ENCODE measurements at regions not wholly inside any gene's neighbourhood (a gene's known extent, or its start where the extent isn't known, plus 50 kb on each side); places are given as distances from the start of the nearest gene placed in this dataset.

GRCh38 chr3:107981471-107982111, 109.2 kb downstream of the CD47 start:
- Histone ChIP-seq H2AFZ (ENCODE audit: low read length) (peak overlapping the region; percentile 75), H3F3A (ENCODE audit: low read length, unreplicated experiment) (peaks cover 5% of the 10 kb centered on the region), H4K20me1 (ENCODE audit: low read length) (no peaks in the 10 kb centered on the region), H3K27ac (ENCODE audit: low read length) (no peak overlapping the region), H3K36me3 (ENCODE audit: low read depth, low read length) (no peaks in the 10 kb centered on the region), H3K4me3 (ENCODE audit: low read length) (no peak overlapping the region), H3K4me1 (ENCODE audit: insufficient read depth, low read length) (peaks cover 24% of the 10 kb centered on the region), H3K9me3 (ENCODE audit: low read length) (no peaks in the 10 kb centered on the region), H3K9me2 (replicated peaks; ENCODE audit: low read length) (no peaks in the 10 kb centered on the region; the same call in 1 of the 2 replicates), H3K79me2 (ENCODE audit: low read length) (no peaks in the 10 kb centered on the region), H3K4me2 (ENCODE audit: low read length) (peak overlapping the region; percentile 40; the same call in 1 of the 2 replicates), H3K27me3 (ENCODE audit: low read length) (no peaks in the 10 kb centered on the region), H3K9ac (ENCODE audit: low read length) (no peak overlapping the region)
- no TSS peak for BruUV-seq (replicated peaks)
- intact Hi-C loops (cut with micrococcal nuclease), result no loop called here
- CTCF ChIA-PET, result no interaction called here
- ATAC-seq, result peak; percentile 22; the same call in 1 of the 2 replicates
- POLR2A ChIA-PET (ENCODE audit: unreplicated experiment), result no interaction called here
- peak; percentile 45 for DNase-seq
- no peak for TF ChIP-seq EZH2 (IDR thresholded peaks at IDR 0.05; ENCODE audit: low read length, unreplicated experiment)
- TF ChIP-seq CTCF (conservative IDR thresholded peaks at IDR 0.05; ENCODE audit: low read depth, low read length), result no peak
- TF ChIP-seq EZH2phosphoT487 (IDR thresholded peaks at IDR 0.05; ENCODE audit: borderline replicate concordance, low read length), result no peak

- Histone ChIP-seq H3K79me2 (ENCODE audit: low read length) (no peaks in the 10 kb centered on the region), H3K4me1 (ENCODE audit: insufficient read depth, low read length) (peaks cover 10% of the 10 kb centered on the region), H3K36me3 (ENCODE audit: low read depth, low read length) (no peaks in the 10 kb centered on the region), H3K9ac (ENCODE audit: low read length) (no peak overlapping the region), H3K27ac (ENCODE audit: low read length) (no peak overlapping the region), H3F3A (ENCODE audit: low read length, unreplicated experiment) (no peaks in the 10 kb centered on the region), H3K4me3 (ENCODE audit: low read length) (no peak overlapping the region), H3K9me2 (replicated peaks; ENCODE audit: low read length) (no peaks in the 10 kb centered on the region; the same call in 1 of the 2 replicates), H3K9me3 (ENCODE audit: low read length) (no peaks in the 10 kb centered on the region), H2AFZ (ENCODE audit: low read length) (no peak overlapping the region), H4K20me1 (ENCODE audit: low read length) (no peaks in the 10 kb centered on the region), H3K27me3 (ENCODE audit: low read length) (no peaks in the 10 kb centered on the region), H3K4me2 (ENCODE audit: low read length) (no peak overlapping the region)
- no TSS peak for BruUV-seq (replicated peaks)
- ATAC-seq (no peak), DNase-seq (no peak)
- intact Hi-C loops (cut with micrococcal nuclease), result no loop called here
- TF ChIP-seq CTCF (conservative IDR thresholded peaks at IDR 0.05; ENCODE audit: low read depth, low read length) (no peak), EZH2 (IDR thresholded peaks at IDR 0.05; ENCODE audit: low read length, unreplicated experiment) (no peak), EZH2phosphoT487 (IDR thresholded peaks at IDR 0.05; ENCODE audit: borderline replicate concordance, low read length) (no peak)
- ChIA-PET POLR2A (ENCODE audit: unreplicated experiment) (no interaction called here), CTCF (no interaction called here)
Measured at GRCh38 chr3:107979538-107979937, 111.3 kb downstream of the CD47 start.

All from PC-3 (cell line).